ENCODE measurements at regions not wholly inside any gene's neighbourhood (a gene's known extent, or its start where the extent isn't known, plus 50 kb on each side); places are given as distances from the start of the nearest gene placed in this dataset.

- ATAC-seq (no peak), DNase-seq (no peak)
- intact Hi-C loops (cut with micrococcal nuclease) = no loop called here
- H3K27ac Mint-ChIP-seq = no peak overlapping the region
- H3K36me3 Mint-ChIP-seq (ENCODE audit: low read depth) = no peaks in the 10 kb centered on the region
- no peaks in the 10 kb centered on the region for H3K4me1 Mint-ChIP-seq (ENCODE audit: low read depth)
- TF ChIP-seq, protein P1, sequence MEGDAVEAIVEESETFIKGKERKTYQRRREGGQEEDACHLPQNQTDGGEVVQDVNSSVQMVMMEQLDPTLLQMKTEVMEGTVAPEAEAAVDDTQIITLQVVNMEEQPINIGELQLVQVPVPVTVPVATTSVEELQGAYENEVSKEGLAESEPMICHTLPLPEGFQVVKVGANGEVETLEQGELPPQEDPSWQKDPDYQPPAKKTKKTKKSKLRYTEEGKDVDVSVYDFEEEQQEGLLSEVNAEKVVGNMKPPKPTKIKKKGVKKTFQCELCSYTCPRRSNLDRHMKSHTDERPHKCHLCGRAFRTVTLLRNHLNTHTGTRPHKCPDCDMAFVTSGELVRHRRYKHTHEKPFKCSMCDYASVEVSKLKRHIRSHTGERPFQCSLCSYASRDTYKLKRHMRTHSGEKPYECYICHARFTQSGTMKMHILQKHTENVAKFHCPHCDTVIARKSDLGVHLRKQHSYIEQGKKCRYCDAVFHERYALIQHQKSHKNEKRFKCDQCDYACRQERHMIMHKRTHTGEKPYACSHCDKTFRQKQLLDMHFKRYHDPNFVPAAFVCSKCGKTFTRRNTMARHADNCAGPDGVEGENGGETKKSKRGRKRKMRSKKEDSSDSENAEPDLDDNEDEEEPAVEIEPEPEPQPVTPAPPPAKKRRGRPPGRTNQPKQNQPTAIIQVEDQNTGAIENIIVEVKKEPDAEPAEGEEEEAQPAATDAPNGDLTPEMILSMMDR (IDR thresholded peaks at IDR 0.05) = no peak
- H3K9me3 Mint-ChIP-seq = no peaks in the 10 kb centered on the region
- ChIA-PET CTCF (interaction anchor here (0.8 to 0.9 kb wide), 2 partner anchors 80 to 631 kb away, joined by 3 read pairs; no protein-coding TSS in a partner anchor), POLR2A (no interaction called here)
- H3K4me3 Mint-ChIP-seq = no peak overlapping the region
- H3K27me3 Mint-ChIP-seq = peaks cover 2% of the 10 kb centered on the region
Measured at GRCh38 chr12:116628989-116629388, 69.8 kb downstream of the MAP1LC3B2 start.

GRCh38 chr12:116628450-116628793 lies 69.2 kb downstream of the MAP1LC3B2 start:
- Mint-ChIP-seq H3K9me3 (peaks cover 1% of the 10 kb centered on the region), H3K36me3 (ENCODE audit: low read depth) (no peaks in the 10 kb centered on the region), H3K27ac (no peak overlapping the region), H3K4me1 (ENCODE audit: low read depth) (no peaks in the 10 kb centered on the region), H3K27me3 (peaks cover 2% of the 10 kb centered on the region), H3K4me3 (no peak overlapping the region)
- ATAC-seq (no peak), DNase-seq (no peak)
- intact Hi-C loops (cut with micrococcal nuclease) = no loop called here
- CTCF ChIA-PET = no interaction called here
- POLR2A ChIA-PET = no interaction called here
- TF ChIP-seq, protein P1 (IDR thresholded peaks at IDR 0.05) = no peak

Measured in activated CD8-positive, alpha-beta T cell treated with anti-CD3 and anti-CD28 coated beads for 36 hours (primary cell).